ENCODE measurements at regions not wholly inside any gene's neighbourhood (a gene's known extent, or its start where the extent isn't known, plus 50 kb on each side); places are given as distances from the start of the nearest gene placed in this dataset.
"Not testable (repeated sequence)": the region's sequence is repeated elsewhere in the genome, so short reads cannot be mapped to it uniquely, and the experiment has no call there.

GRCh38 chr3:27554706-27555105, 70.5 kb upstream of the SLC4A7 start:
- no peak for DNase-seq

GRCh38 chr3:27553886-27554540, 69.8 kb upstream of the SLC4A7 start:
- no peak for DNase-seq

GRCh38 chr3:27552708-27553107, 68.5 kb upstream of the SLC4A7 start:
- not testable (repeated sequence) for DNase-seq

GRCh38 chr3:27551413-27551812, 67.2 kb upstream of the SLC4A7 start:
- not testable (repeated sequence) for DNase-seq

GRCh38 chr3:27545061-27545460, 60.9 kb upstream of the SLC4A7 start:
- no peak for DNase-seq

- DNase-seq, result no peak
These were observed 60.2 kb upstream of the SLC4A7 start for GRCh38 chr3:27544372-27544865.

GRCh38 chr3:27542476-27542875, 58.3 kb upstream of the SLC4A7 start:
- no peak for DNase-seq

GRCh38 chr3:27540231-27540630, 56.0 kb upstream of the SLC4A7 start:
- DNase-seq, result no peak

- no peak for DNase-seq
These were observed 52.3 kb upstream of the SLC4A7 start for GRCh38 chr3:27536491-27536890.

GRCh38 chr3:27535809-27536392, 51.7 kb upstream of the SLC4A7 start:
- no peak for DNase-seq

- DNase-seq, result no peak
These were observed 49.8 kb upstream of the SLC4A7 start for GRCh38 chr3:27533718-27534573.
